Left colon (tissue), 2 donors: ENCODE measurements at regions not wholly inside any gene's neighbourhood (a gene's known extent, or its start where the extent isn't known, plus 50 kb on each side); places are given as distances from the start of the nearest gene placed in this dataset.

Source experiments
- ATAC-seq: fragments of 200-7000 bp; cut with Tn5 transposase; one replicate; pipeline ENCODE4 v1.9.1; 2020; ENCODE audit warnings: mild to moderate bottlenecking, moderate library complexity
- DNase-seq, 2 donors: peaks; one replicate each; pipeline ENCODE4 v3.0.0-alpha.2; 2020
- intact Hi-C, 2 donors: fragments of 100-400 bp; cut with DNase I in 1 of 2; cut with micrococcal nuclease in 1 of 2; formaldehyde crosslinking; loops; one replicate each; pipeline versions ENCODE4 v1.11.2 to v1.14.0; 2022; cut with DNase I, micrococcal nuclease
- donor health status: DM: no; HTN: no; CAD: no.
- donor health status: DM: yes; HTN: yes; CAD: no.

DNA sequence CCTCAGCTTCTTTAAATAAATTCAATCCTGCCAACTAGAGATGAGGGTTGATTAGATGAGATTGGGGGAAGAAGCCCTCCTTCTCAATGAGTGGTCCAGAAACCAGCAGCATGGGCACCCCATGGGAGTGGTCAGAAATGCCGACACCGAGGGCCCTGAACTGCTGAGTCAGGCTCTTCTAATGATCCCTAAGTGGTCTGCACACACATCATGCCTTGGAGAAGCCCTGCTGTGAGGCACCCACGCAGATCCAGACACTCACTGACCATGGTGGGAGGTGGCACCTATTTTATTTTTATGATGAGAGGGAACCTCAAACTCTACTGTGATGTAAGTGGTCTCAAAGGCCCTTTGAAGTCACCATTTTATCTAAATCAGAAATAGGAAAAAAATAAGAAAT is 72.3 kb upstream of the BOD1 start:
- ATAC-seq (no peak), DNase-seq (no peak)
- intact Hi-C loops = no loop called here

DNA sequence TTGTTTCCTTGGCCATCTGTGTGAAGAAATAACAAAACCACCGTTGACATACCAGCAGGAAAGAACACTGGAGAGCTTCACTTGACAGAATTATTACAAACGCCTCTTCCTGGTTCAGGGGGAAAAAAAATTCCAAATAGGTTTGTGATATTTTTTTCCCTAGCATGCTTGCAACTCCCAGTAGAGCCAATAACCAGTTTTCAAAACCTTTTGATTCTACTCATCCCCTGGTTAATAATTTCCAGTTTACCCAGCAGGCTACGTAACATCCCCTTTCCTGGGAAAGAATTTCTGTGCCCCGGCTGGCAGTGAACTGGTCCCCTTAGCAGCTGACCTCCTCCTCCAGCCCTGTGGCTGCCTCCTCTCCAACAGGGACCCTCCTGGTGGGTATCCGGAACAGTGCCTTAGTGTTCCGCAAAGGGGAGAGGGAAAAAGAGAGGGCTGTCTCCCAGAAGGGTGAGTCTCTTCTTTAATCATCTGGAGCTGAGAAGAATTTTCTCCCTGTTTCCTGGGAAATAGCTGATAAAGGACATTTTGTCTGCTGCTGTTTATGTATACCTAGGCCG is 72.8 kb upstream of the BOD1 start:
- peak; percentile 69 for ATAC-seq
- DNase-seq = peak in 1 of 2 donors; percentile 19
- intact Hi-C loops = no loop called here

DNA sequence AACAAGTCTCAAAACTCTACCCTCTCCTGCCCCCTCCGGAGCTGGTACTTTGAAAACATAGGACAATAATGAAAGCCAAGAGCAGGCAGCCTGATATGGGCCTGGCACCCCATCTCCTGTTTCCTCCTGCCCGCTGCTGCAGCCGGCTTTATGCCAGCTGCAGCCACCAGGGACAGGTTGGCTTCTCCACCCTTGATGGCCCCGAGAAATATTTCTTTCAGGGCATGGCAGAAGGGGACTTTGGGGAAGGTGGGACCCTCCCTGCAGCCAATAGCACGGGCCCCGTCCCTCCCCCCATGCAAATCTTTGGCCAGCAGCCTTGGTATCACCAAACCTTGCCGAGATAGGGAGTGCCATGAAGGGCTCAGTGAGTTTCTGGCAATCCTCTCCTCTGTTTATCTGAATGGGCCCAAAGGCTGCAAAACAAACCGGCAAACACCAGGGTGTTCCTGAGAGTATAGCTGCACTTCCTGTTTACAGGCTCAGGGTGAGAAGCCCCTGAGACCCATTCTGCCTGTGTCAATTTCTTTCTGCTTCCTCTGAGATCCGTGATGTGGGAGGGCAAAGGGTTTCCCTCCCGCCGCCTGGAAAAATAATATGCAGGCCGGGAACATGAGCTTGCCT is 73.4 kb upstream of the BOD1 start:
- ATAC-seq = peak; percentile 72
- DNase-seq = peak in 1 of 2 donors; percentile 14
- intact Hi-C loops = no loop called here

DNA sequence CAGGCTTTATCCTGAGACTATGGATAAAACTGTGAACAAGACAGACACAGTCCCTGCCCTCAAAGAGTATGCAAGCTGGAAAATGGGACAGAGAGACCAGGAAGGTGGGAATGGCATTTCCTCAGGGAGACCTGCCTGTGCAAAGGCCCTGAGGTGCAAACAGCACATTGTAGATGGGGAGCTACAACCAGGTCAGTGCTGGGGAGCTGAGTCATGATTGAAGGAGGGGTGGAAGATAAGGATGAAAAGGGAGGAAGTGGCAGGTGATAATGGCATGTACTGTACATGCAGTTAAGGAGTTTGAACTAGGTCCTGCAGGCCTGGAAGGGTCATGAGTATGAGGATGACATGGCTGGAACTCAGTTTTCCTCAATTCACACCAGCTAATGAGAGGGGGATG is 75.5 kb upstream of the BOD1 start:
- intact Hi-C loops = no loop called here
- DNase-seq (no peak), ATAC-seq (no peak)

DNA sequence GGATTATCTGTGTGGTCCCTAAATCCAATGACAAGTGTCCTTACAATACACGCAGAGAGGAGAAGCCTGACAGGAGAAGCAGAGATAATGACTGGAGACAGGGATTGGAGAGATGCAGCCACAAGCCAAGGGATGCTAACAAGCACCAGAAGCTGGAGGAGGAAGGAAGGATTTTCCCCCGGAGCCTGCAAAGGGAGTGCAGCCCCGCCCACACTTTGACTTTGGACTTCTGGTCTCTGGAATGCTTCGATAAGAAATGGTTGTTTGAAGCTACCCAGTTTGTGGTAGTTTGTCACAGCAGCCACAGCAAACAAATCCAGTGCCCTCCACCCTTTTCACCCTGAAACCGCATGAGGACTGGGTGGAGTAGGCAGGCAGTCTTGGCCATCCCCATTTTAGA is 77.2 kb upstream of the BOD1 start:
- intact Hi-C loops = no loop called here
- ATAC-seq (peak; percentile 70), DNase-seq (peak; percentile 46 to 51)

DNA sequence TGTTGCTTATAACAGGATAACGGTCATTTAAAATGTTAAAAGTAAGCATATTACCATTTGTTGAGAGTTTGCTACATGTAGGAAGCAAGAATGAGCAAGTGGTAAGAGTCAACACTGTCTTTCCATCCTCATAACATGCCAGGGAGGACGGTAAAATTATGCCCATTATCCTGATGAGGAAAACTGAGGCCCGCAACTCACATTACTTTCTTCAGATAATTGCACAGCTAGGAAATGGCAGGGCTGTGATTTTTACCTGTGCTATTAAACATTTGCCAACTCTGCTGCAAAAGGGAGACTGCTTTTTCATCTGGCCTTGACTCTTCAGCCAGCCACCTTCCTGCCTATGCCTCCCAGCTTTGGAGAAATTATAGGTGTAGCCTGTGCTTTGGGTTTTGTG is 79.8 kb upstream of the BOD1 start:
- DNase-seq = no peak
- intact Hi-C loops = no loop called here
- ATAC-seq = no peak

DNA sequence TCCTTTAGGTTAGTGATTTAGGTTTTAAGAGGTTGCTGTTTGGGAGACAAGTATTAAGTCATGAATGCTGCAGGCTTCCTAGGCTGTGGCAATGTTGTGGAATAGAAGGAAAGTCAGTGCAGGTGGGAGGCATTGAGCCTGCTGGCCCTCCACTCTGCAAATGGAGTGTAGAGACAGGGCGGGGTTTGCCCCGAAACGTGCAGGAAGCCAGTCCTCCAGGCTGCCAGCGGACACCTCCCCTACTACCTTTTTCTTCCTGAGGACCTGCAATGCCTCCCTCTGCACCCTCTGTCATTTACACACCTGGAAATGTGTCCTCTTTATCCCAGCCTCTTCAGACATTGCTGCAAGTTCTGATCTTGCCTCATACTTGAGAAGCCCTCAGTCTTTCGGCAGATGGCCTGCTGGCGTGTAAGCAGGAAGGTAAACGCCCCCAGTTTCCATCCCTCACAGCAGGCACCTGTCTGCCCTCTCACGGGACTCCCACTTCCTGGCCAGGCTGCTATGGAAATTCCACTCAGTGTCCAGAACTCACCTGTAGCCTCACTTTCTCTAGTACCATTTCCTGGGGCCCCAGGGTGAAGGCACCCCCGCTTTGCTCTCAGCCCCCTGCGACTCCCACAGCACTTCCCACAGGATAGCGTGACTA is 81.6 kb upstream of the BOD1 start:
- ATAC-seq (no peak), DNase-seq (peak in 1 of 2 donors; percentile 33)
- intact Hi-C loops = no loop called here

DNA sequence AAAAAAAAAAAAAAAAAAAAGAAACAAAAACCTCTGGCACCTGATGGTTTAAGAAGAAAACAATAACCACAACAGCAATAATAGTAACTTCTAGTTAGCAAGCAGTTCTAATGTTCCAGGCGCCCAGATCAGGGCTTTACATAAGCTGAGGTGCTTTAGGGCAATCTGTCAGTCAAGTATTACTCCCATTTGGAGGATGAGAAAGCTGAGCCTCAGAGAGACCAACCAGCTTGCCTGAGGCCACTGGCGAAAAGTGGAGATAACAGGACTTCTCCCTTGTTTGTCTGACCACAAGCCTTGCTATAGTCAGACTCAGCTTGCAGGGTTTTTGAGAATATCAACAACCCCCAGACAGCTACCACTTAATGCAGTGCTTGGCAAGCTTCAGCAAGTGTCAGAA is 83.5 kb upstream of the BOD1 start:
- DNase-seq (no peak), ATAC-seq (no peak)
- intact Hi-C loops = no loop called here

DNA sequence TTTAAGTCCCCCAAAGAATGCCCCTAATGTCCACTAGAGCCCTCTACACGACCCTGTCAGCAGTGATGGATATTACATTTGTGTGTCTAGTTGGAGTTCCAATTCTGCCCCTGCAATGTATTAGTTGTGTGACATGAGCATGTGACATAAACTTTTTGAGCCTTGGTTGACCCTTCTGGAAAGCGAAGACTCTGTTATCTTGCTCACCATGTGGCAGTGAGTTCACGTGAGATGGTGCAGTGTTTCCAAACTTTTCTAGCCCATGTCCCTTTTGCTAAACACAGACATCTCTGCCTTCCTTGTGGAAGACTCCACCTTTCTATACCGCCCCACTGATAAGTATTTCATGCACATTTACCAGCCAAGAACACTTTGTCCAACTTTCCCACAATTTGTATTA is 87.0 kb upstream of the BOD1 start:
- ATAC-seq = no peak
- intact Hi-C loops = no loop called here
- no peak for DNase-seq

DNA sequence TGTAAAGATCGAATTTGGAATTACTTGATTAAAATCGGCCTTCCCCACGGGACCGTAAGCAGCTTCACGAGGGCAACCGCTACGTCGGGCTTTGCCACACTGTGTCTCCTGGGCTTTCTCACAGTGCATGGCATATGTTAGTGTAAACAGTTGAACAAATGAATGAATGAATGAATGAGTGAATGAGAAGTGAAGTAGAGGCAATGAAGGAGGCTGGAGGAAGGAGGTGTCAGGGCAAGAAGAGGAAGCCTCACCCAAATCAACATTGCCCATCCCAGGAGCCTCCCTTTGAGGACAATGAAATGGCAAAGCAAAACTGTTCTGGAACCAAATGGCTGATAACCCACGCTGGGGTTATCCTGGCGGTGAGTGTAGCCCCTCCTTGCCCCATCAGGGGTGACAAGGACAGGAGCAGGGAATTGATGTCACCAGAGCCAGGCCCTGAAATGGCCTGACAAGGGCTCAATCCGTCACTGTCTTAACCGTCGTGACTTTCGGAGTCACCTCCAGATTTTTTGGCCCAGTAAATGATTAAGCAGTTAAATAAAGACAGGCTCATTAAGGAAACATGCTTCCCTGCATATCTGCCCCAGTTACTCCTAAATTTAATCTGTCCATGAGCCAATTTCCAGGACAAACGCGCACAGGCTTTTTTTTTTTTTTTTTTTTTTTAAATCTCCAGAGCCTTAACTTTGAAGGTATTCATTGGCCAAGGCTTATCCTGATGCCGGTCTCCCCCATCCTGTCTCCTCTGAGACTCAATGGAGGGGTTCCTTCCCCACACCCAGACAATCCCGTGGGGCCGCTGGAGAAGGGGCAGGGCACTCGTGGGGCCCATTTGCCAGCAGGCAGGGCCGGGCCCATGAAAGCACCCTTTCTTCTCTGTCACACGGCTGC is 88.4 kb upstream of the BOD1 start:
- ATAC-seq (no peak), DNase-seq (no peak)
- intact Hi-C loops = no loop called here

DNA sequence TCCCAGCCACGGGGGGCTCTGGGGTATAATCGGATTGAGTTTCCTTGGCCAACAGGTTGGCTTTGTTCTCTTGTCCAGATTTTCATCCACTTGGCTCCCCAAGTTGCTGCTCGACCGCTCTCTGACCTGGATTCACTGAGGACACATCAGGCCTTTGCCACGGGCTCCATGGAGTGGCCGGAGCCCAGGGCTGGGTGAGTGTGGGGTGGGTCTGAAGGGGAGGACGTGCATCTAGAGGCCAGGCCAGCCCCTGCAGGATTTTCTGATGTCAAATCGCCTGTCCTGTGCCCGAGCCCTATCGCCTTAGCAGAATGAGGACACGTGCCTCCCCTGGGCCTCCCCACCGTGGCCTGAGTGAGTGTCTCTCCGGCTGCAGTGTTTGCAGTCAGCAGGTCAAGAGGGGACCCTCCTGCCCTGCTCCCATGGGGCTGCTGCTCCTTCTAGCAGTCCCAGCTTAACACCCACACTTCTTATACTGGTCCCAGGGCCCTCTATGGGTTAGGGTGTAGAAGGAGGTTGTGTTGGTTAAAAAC is 89.1 kb upstream of the BOD1 start:
- ATAC-seq (no peak), DNase-seq (no peak)
- intact Hi-C loops = no loop called here

DNA sequence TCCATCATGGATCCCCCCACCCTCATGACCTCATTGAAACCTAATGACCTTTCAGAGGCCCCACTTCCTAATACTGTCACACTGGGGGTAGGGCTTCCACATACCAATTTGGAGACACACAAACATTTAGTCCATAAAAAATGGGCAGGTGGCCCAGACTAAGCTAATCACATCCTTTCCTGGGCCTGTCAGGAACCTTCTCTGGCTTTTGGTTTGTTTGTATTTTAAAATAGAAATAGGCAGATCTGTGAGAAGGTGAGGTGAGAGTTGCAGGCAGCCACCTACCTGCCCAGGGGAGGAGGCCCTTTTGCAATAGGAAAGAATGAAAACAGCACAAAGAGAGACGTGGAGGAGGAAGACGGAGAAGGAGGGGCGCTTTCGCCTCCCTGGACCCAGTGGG is 90.2 kb upstream of the BOD1 start:
- ATAC-seq (no peak), DNase-seq (no peak)
- intact Hi-C loops = no loop called here

DNA sequence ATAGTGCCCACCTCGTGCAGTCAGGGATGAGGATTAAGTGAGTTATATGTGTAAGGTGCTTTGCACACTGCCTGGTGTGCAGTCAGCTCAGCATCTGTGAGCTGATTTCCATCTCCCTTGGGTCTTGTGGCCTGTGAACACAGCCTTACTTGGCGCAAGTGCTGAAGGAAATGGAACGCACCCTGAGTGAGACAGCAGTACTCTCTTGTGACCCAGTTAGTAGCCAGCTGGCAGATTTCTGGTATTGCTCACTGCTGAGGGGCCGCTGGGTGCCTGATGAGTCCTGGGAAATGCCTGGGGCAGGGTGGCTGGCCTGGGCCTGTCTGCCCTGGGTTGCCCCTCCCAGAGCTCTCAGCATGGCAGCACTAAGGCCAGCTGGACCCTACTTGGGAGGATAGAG is 90.9 kb upstream of the BOD1 start:
- DNase-seq (no peak), ATAC-seq (no peak)
- intact Hi-C loops = no loop called here

DNA sequence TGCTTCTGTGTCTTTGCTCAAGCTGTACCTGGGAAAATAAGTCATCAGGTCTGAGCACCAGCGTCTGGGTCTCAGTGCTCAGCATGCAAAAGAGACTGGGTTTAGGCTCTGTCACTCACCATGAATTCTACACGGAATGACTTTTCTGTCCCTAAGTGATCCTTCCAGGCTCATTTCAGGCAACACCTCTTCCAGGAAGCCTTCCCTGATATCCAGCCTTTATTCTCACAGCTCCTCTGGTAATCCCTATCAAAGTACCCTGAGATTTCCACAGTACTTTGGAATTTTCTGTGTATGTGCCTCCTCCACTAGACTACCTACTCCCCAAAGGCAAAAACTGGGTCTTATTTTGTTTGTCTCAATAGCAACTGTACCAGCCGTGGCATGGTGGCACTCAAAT is 92.7 kb upstream of the BOD1 start:
- ATAC-seq (no peak), DNase-seq (no peak)
- intact Hi-C loops = no loop called here

DNA sequence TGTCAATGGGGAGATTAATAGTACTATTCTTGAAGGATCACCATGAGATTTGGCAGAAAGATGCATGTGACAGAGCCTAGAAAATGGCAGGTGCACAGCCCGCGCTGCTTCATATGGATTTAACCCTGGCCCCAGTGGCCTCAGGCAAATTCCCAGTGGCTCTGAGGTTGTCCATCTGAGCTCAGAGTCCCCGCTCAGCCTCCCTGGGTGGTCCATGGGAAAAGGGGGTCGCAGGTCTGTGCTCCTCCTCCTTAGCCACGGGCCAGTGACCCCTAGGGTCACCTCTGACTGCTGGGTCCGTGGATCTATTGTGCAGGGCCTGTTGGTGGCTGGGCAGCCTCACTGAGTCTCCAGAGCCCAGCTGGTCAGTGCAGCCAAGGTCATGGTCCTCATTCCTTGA is 93.3 kb upstream of the BOD1 start:
- intact Hi-C loops = no loop called here
- ATAC-seq (no peak), DNase-seq (no peak)

DNA sequence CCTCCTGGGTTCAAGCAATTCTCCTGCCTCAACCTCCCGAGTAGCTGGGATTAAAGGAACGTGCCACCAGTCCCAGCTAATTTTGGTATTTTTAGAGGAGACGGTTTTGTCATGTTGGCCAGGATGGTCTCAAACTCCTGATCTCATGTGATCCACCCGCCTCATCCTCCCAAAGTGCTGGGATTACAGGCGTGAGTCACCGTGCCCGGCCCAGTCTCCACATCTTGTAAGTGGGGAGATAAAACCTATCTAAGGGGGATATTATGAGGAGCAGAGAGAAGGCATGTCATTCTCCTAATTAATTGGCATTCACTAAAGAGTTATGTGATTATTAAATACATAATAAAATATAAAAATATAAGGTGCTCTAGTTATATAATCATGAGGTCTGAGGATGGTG is 94.1 kb upstream of the BOD1 start:
- intact Hi-C loops = no loop called here
- ATAC-seq = no peak

DNA sequence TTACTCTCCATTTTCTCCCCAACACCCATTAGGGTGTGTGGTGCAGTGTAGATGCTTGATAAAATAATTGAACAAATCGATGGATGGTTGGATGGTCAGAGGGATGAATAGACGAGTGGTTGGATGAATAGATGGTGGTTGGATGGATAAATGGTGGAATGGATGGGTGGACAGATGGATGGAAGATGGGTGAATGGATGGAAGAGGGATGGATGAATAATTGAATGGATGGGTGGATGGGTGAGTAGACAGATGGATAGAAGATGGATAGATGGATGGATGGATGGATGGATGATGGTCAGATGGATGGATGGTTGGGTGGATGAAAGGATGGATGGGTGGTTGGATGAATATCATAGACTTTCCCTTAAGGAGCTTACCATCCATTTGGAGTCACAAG is 95.0 kb upstream of the BOD1 start:
- ATAC-seq (no peak), DNase-seq (no peak)
- intact Hi-C loops = no loop called here

More for the DNA sequence above, 94.1 kb upstream of the BOD1 start:
- no peak for DNase-seq

DNA sequence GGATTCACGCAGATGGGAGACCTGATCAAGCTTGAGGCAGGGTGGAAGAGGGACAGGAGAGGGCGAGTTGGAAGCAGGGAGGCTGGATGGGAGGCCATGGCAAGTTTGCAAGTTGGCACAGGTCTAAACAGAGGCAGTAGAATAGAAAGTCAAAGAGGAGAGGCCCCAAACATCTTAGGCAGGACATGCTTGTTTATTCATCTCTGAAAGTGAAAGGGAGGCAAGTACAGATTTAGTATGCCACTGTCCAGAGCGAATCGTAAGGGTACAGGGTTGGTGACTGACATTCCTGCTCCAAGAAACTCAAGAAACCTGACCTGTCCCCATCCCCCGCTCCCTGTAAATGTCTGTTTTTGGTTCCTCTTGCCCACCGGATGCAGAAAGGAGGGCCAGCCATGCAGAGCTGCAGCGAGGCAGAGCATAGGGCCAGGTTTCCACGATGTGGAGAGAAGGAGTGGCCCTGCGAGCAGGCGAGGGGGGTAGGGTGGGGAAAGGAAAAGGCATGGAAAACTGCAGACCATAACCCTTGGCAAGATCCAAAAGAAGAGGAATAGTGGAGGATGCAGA is 96.2 kb upstream of the BOD1 start:
- DNase-seq (no peak), ATAC-seq (no peak)
- intact Hi-C loops = no loop called here
